ENCODE measurements at regions not wholly inside any gene's neighbourhood (a gene's known extent, or its start where the extent isn't known, plus 50 kb on each side); places are given as distances from the start of the nearest gene placed in this dataset.

- no peak for TF ChIP-seq CTCF (IDR thresholded peaks at IDR 0.05)
- WGBS, 4 donors: 26 to 46% (median 37%) methylated on average over 1 of the region's 1 CpG
- no peaks in the 10 kb centered on the region for H3K9me3 ChIP-seq (replicated peaks in 1 of 3)
- no peak overlapping the region for H3K27ac ChIP-seq
- H3K4me3 ChIP-seq: no peak overlapping the region
- intact Hi-C loops (cut with DNase I): no loop called here
- no peaks in the 10 kb centered on the region for H3K4me1 ChIP-seq (replicated peaks in 1 of 2)
- DNase-seq: no peak
- H3K27me3 ChIP-seq: no peaks in the 10 kb centered on the region
- no peaks in the 10 kb centered on the region for H3K36me3 ChIP-seq (replicated peaks in 1 of 2)
Measured at GRCh38 chr12:118884226-118884625, 97.1 kb upstream of the SRRM4 start.

GRCh38 chr12:118900993-118901392 is 80.3 kb upstream of the SRRM4 start:
- WGBS, 4 donors: 25 to 41% (median 29%) methylated on average over 1 of the region's 1 CpG
- intact Hi-C loops (cut with DNase I): no loop called here
- Histone ChIP-seq H3K36me3 (replicated peaks in 1 of 2) (no peaks in the 10 kb centered on the region), H3K4me1 (replicated peaks in 1 of 2) (no peaks in the 10 kb centered on the region), H3K27me3 (no peaks in the 10 kb centered on the region), H3K9me3 (replicated peaks in 1 of 3) (no peaks in the 10 kb centered on the region), H3K4me3 (no peak overlapping the region), H3K27ac (no peak overlapping the region)
- no peak for DNase-seq
- no peak for TF ChIP-seq CTCF (IDR thresholded peaks at IDR 0.05)
- TF ChIP-seq POLR2A (IDR thresholded peaks at IDR 0.05): no peak

- WGBS, 4 donors: 58 to 67% (median 59%) methylated on average over 8 of the region's 8 CpGs
- Histone ChIP-seq H3K36me3 (replicated peaks in 1 of 2) (no peaks in the 10 kb centered on the region), H3K4me3 (no peak overlapping the region), H3K27me3 (no peaks in the 10 kb centered on the region), H3K9me3 (replicated peaks in 1 of 3) (no peaks in the 10 kb centered on the region), H3K4me1 (replicated peaks in 1 of 2) (no peaks in the 10 kb centered on the region), H3K27ac (no peak overlapping the region)
- intact Hi-C loops (cut with DNase I): no loop called here
- DNase-seq: no peak
- no peak for TF ChIP-seq CTCF (IDR thresholded peaks at IDR 0.05)
- no peak for TF ChIP-seq POLR2A (IDR thresholded peaks at IDR 0.05)
Measured at GRCh38 chr12:118908811-118909210, 72.5 kb upstream of the SRRM4 start.

GRCh38 chr12:118912697-118913270 is 68.6 kb upstream of the SRRM4 start:
- WGBS, 4 donors: 65 to 77% (median 69%) methylated on average over 9 of the region's 9 CpGs
- TF ChIP-seq POLR2A (IDR thresholded peaks at IDR 0.05): no peak
- TF ChIP-seq CTCF (IDR thresholded peaks at IDR 0.05): no peak
- Histone ChIP-seq H3K9me3 (replicated peaks in 1 of 3) (no peaks in the 10 kb centered on the region), H3K4me3 (no peak overlapping the region), H3K36me3 (replicated peaks in 1 of 2) (no peaks in the 10 kb centered on the region), H3K27me3 (no peaks in the 10 kb centered on the region), H3K4me1 (replicated peaks in 1 of 2) (no peaks in the 10 kb centered on the region), H3K27ac (no peak overlapping the region)
- no peak for DNase-seq
- intact Hi-C loops (cut with DNase I): no loop called here
